Cerebellar cortex (tissue), 1 donor: ENCODE measurements at regions not wholly inside any gene's neighbourhood (a gene's known extent, or its start where the extent isn't known, plus 50 kb on each side); places are given as distances from the start of the nearest gene placed in this dataset.
A peak's percentile ranks its signal among the peaks of the same experiment; 100 is the strongest.

Source experiments
- DNase-seq: peaks from one replicate; pipeline ENCODE4 v3.0.0-alpha.2; 2015; ENCODE audit warnings: low spot score

- DNase-seq = no peak
These were observed 226.6 kb downstream of the SNX18 start for GRCh38 chr5:54743997-54744788.

DNA sequence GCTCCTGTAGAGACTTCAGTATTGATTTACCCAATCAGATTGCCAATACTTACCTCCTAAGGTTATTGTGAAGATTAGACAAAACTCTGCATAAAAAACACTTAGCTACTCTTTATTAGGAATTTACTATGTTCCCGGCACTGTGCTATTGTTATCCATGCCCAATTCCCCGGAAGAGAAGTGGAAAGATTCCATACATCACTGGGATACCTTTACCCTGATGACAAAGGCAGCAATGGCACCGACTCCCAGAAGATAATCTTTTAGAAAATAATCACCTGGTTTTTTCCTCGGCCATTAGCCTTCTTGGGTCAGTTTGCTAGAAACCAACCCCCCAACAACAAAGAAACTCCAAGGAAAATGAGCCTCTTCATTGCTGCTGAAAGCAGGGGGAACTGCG lies 226.0 kb downstream of the SNX18 start:
- no peak for DNase-seq

- DNase-seq = no peak
These were observed 224.9 kb downstream of the SNX18 start for GRCh38 chr5:54742417-54742891.

- DNase-seq = no peak
These were observed 224.2 kb downstream of the SNX18 start for GRCh38 chr5:54741711-54742110.

GRCh38 chr5:54740141-54740540 lies 222.6 kb downstream of the SNX18 start:
- no peak for DNase-seq

DNA sequence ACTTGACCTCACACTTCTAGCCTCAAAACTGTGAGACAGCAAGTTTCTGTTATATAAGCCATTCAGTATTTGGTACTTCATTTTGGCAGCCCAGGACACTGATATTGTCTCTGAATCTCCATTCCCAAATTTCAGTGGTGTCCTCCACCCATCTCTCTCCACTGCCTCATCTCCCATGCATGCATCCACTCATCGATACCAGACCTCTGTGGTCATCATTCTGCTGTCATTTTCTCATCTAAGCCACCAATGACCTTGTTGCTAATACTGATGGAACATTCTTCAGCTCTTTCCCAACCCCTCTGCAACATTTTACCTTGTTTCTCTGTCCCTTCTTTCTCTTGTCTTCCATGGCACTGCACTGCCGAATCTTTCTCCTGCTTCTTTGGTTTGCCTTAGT lies 221.8 kb downstream of the SNX18 start:
- DNase-seq = no peak

DNA sequence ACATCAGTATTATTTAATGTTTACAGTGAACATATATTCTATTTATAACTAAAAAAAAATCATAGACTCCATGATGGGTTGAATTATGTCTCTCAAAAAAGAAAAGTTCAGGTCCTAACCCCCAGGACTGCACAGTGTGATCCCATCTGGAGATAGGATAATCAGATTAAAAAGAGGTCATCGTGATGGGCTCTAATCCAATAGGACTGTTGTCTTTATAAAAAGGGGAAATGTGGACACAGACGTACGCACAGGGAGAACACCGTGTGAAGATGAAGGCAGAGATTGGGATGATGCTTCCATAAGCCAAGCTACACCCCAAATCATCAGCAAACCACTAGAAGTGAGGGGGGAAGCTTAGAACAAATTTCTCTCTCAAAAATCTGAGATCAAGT lies 221.4 kb downstream of the SNX18 start:
- no peak for DNase-seq

- no peak for DNase-seq
These were observed 220.8 kb downstream of the SNX18 start for GRCh38 chr5:54738118-54738972.

DNA sequence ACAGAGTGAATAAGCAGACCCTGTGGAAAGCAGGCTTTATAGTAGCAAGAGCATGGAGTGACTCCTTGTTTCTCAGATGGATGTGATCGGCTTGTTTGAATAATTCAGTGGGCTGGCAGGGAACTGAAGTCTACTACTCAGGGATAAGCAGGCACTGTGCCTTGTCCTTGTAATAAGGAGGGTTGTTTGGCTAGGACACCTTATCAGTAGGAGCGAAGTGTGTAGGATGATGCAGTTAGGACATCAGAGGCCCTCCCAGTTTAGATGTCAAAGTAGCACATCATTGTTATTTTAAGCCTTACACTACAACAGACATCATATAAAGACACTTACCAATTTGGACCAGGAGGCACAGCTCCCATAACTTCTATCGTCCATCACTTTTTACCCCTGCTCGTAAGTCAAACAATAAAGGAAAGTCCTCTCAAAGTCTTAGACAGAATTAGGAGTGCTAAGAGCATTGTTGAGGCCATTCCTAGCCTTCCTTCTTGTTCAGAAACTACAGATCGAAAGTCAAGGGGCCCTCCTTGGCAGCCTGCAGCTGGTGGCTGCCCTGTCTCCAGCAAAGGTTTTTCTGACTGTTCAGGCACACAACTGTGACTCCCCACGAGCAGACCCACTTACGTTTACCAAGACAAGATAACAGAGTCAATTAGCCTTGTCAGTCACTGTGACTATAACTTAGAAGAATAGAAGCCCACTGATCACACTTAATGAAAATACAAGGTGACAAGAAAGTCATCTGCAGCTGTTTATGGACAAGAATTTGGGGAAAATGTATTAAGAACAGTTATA lies 218.6 kb downstream of the SNX18 start:
- no peak for DNase-seq

DNA sequence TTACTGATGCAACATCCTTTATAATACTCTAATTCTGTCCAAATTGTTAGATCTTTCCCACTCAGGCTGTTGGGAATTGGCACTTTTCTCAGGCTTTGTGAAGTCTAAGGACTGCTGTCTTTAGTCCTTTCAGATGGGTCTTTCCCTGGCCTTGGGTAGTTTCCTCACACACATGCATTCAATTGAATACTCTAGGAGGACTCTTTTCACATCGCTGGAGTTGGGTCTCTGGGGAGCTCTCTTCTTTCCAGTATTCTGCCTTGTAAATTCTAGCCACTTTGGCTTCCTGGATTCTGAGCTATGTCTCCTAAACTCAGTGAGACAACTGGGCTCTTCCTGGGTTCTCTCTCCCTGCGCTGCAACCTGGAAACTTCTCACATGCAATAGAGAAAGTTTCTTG lies 215.5 kb downstream of the SNX18 start:
- no peak for DNase-seq

DNA sequence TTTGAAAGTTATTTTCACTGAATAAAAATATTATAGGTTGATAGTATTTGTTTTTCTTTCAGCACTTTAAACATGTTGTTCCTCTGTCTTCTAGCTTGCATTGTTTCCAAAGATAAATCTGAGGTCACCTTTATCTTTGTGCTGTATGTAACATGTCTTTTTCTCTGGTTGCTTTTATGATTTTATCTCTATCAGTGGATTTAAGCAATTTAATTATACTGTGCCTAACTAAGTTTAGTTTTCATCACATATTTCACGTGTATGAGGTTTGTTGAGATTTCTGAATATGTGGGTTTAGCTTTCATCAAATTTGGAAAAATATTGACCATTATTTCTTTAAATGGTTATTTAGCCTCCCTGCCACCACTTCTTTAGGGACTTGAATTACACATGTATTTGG lies 214.5 kb downstream of the SNX18 start:
- DNase-seq = no peak

DNA sequence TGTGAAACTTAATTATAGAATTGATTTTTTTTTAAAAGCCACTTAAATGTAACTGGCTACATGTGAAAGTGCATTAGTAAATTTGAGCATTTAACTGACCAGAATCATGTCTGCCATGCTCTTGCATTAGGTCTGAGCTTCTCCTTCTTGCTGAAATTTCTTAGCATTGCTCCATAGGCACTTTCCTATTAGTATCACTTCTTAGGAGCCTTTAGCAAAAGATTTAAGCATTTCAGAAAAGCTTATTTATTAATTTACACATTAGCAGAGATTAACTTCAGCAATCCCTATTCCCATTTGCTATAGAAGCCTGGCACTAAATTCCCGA lies 211.0 kb downstream of the SNX18 start:
- DNase-seq = no peak

GRCh38 chr5:54727874-54728587 lies 210.5 kb downstream of the SNX18 start:
- peak; percentile 91 for DNase-seq

DNA sequence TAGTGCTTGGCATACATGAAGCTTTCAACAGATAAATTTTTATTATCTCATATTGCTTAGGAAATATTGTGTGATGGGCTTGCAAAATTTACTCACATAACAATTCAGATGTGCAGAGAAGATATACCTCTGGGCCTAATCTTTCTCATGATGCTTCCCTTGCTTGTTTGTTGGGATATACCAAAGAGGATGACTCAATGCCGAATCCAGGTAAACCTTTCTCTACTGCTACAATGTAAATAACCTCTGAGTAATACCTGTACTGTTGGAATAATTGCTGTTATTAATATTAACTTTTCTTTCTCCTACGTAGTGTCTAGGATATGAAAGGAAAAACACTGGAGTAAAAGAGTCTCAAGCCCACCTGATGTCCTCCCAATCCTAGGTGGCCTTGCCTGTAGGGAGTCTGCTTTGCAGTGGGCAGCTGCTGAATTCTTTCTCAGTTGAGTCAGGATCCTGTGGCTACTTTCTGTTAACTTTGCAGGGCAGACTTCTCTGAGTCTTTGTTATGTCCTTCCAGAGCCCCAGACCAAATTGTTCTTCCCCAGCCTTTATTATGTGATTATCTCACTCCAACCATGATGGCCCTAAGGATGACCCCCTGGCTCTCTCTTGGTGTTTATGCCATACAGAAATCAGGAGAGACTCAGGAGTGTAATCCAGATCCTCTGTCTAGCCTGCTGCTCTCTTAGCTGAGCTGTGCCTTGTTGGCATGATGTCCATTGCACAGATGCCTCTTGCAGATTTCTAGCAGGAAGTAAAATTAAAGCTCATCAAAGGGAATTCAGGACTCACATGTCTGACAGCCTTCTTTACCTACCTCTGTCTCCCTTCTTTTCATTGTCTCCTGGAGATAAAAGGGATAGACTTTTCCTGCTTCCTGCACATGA lies 208.1 kb downstream of the SNX18 start:
- DNase-seq = peak; percentile 86

- no peak for DNase-seq
These were observed 205.4 kb downstream of the SNX18 start for GRCh38 chr5:54722846-54723433.

GRCh38 chr5:54721951-54722654 lies 204.5 kb downstream of the SNX18 start:
- DNase-seq = no peak

DNA sequence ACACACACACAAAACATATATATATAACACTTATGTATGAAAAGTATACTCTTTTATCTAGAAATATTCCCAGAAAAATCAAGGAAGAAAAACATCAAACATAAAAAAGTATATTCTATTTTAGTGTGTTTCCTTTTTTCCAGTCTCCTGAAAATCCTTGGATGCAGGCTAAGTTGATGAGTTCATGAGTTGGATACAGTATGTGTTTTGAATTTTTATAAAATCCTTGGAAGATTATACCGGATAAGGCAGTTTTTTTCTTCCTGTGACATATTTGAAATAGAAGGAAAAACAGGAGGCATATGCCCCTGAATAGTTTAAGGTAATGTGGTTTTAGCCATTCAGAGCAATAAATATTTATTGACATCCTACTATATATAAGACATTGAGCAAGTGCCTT lies 203.6 kb downstream of the SNX18 start:
- no peak for DNase-seq

DNA sequence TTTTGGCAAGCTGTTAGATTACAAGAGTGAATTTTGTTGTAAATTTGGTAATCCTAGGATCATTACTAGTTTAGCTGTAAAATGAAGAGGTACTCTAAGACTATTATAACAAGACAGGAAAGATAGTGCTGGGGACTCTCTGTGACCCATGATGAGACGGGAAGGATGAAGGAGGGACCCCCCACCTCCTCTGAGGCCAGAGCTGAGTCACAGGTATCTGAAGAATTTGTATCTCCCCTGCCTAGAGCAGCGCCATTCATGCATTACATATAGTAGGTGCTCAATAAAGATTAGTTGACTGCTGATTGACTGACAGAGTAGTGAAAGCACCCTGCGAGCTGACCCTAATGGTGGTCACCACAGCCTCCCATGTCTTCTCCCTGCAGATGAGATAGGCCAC lies 202.8 kb downstream of the SNX18 start:
- DNase-seq = no peak

DNA sequence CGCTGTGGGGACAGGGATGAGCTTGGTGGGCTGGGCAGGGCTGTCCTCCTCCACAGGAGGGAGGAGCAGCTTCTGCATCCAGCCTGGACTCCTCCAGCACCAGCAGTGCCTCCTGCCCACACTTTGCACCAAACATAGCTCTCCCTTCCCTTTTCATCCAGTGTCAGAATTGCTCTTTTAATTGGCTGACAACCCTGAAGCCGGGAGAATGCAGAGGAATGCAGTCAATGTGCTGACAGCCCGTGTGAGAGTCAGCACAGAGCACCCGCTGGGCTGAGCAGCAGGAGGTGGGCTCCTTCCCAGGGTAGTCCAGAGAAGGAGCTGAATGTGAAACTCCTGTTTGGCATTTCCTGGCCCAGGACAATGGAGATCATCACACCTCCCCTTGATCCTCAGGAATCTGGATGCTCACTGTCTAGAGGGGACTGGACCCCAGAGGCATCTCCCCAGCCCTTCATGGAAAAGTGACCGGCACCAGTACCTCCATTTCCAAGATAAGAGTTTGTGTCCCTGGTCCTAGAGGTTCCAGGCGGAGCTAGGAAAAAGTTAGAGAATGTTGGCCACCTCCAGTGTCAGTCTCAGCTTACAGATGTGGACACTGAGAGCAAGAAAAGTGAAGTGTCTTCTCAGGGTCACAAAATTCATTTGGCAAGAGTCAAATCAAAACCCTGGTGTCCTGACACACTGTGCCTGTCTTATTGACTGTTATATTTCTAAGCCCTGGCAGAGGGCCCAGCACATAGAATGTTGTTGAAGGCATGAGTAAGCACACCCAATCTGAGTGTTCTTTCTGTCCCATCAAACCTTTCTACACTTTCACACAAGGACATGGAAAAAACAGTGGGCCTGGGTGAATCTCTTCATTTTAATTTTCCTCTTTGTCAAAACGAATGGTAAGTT lies 202.1 kb downstream of the SNX18 start:
- peak; percentile 36 for DNase-seq
